A673 (cell line): ENCODE measurements at regions not wholly inside any gene's neighbourhood (a gene's known extent, or its start where the extent isn't known, plus 50 kb on each side); places are given as distances from the start of the nearest gene placed in this dataset.

Experiments
- BruUV-seq: library from RNA; stranded (reverse); fragments of 400-500 nt; replicated peaks from 2 replicates; lab custom pipeline; 2021; lab: Mats Ljungman, UMichigan
- CTCF ChIA-PET: fragments of 300-600 bp; sonication (Branson Sonifier 250); formaldehyde crosslinking; loops from one replicate; lab custom pipeline; 2022; ENCODE audit warnings: antibody characterized with exemption; lab: Charles Lee
- POLR2A ChIA-PET: fragments of 300-600 bp; sonication (Branson Sonifier 250); formaldehyde crosslinking; loops from one replicate; lab custom pipeline; 2022; ENCODE audit warnings: antibody characterized with exemption; ENCODE audit not compliant: low non-redundant PET; lab: Charles Lee
- DNase-seq: peaks from one replicate; pipeline ENCODE4 v3.0.0-alpha.2; 2015; ENCODE audit warnings: low spot score
- H3K27ac ChIP-seq: fragments of 200-600 bp; sonication (generic); 2 replicates; pipeline ENCODE4 v1.5.1; 2016; ENCODE audit warnings: mixed run types, low read depth, mild to moderate bottlenecking, mixed read lengths, antibody characterized with exemption, low read length; ENCODE audit not compliant: poor library complexity, severe bottlenecking
- H3K27me3 ChIP-seq: fragments of 200-600 bp; sonication (generic); replicated peaks from 2 replicates; pipeline ENCODE4 v1.6.1; 2017; ENCODE audit warnings: mixed run types, low read depth, mild to moderate bottlenecking, mixed read lengths, antibody characterized with exemption, low read length; ENCODE audit not compliant: insufficient read depth, poor library complexity
- H3K36me3 ChIP-seq: fragments of 200-600 bp; sonication (generic); 2 replicates; pipeline ENCODE4 v1.6.1; 2016; ENCODE audit warnings: mixed run types, mild to moderate bottlenecking, mixed read lengths, antibody characterized with exemption, low read length; ENCODE audit not compliant: insufficient read depth, poor library complexity, severe bottlenecking
- H3K4me1 ChIP-seq: fragments of 200-600 bp; sonication (generic); 2 replicates; pipeline ENCODE4 v1.6.1; 2017; ENCODE audit warnings: mixed run types, mild to moderate bottlenecking, mixed read lengths, antibody characterized with exemption, low read length; ENCODE audit not compliant: insufficient read depth, poor library complexity, severe bottlenecking
- H3K4me3 ChIP-seq: fragments of 200-600 bp; sonication (generic); 2 replicates; pipeline ENCODE4 v1.5.1; 2016; ENCODE audit warnings: low read depth, mixed run types, mild to moderate bottlenecking, mixed read lengths, low read length; ENCODE audit not compliant: poor library complexity, severe bottlenecking
- H3K9me3 ChIP-seq: fragments of 200-600 bp; sonication (generic); 2 replicates; pipeline ENCODE4 v1.6.1; 2016; ENCODE audit warnings: mixed run types, low read depth, mild to moderate bottlenecking, mixed read lengths, antibody characterized with exemption, low read length; ENCODE audit not compliant: poor library complexity, severe bottlenecking
- EZH2 ChIP-seq: fragments of 200-600 bp; sonication (generic); IDR thresholded peaks from 2 replicates; pipeline ENCODE4 v1.6.1; 2017; ENCODE audit warnings: borderline replicate concordance, low read depth, mild to moderate bottlenecking, mixed read lengths, antibody characterized with exemption, low read length; ENCODE audit not compliant: poor library complexity, severe bottlenecking
- intact Hi-C: fragments of 100-400 bp; cut with micrococcal nuclease; formaldehyde crosslinking; loops from one replicate; pipeline ENCODE4 v1.10.0; 2022; ENCODE audit not compliant: unreplicated experiment
- TF ChIP-seq, protein P1 (sequence below): fragments of 300-800, 200-600 bp; sonication (generic); conservative IDR thresholded peaks from 2 replicates; pipeline ENCODE4 v1.5.1; 2017; ENCODE audit warnings: low read depth, mild to moderate bottlenecking, antibody characterized with exemption, low read length, moderate library complexity, mixed read lengths

DNA sequence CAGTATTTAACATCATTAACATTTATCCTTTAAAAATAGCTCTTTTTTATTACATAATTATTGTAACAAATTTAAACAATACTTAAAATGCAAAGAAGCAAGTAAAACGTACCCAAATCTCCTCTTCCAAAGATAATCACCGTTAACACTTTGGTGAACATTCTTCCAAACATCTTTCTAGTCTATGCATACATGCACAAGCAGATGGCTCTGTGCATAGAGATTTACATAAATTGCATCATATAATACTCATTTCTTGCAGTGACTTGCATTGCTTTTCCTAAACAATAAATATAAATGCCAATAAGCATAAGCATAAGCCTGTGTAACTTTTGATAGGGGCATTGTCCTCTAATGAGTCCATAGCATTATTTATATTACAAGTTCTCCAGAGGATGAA is 89.4 kb upstream of the PALS2 start:
- CTCF ChIA-PET: no interaction called here
- peaks cover 35% of the 10 kb centered on the region for H3K4me1 ChIP-seq
- no TSS peak for BruUV-seq

DNA sequence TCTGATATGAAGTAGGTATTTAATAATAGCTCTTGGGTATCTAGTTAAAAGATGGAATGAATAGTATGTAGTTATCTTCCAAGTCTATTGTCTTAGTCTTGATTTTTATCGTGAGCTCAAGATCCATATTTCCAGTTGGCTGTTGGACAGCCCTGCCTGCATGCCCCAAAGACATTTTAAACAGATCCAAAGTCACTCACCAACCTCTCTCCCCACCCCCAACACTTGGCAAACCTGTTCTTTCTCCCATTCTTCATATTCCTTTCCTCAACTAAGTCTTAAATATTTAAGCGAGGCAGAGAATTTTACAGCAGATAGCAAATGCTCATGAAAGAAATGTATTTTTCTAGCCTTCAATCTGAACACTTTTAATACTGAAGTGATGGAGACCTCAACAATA is 80.7 kb upstream of the PALS2 start:
- POLR2A ChIA-PET: no interaction called here
- H3K36me3 ChIP-seq: no peaks in the 10 kb centered on the region
- H3K9me3 ChIP-seq: no peaks in the 10 kb centered on the region
- no peak overlapping the region for H3K4me3 ChIP-seq
- BruUV-seq: no TSS peak
- no peak for TF ChIP-seq EZH2
- TF ChIP-seq, protein P1, sequence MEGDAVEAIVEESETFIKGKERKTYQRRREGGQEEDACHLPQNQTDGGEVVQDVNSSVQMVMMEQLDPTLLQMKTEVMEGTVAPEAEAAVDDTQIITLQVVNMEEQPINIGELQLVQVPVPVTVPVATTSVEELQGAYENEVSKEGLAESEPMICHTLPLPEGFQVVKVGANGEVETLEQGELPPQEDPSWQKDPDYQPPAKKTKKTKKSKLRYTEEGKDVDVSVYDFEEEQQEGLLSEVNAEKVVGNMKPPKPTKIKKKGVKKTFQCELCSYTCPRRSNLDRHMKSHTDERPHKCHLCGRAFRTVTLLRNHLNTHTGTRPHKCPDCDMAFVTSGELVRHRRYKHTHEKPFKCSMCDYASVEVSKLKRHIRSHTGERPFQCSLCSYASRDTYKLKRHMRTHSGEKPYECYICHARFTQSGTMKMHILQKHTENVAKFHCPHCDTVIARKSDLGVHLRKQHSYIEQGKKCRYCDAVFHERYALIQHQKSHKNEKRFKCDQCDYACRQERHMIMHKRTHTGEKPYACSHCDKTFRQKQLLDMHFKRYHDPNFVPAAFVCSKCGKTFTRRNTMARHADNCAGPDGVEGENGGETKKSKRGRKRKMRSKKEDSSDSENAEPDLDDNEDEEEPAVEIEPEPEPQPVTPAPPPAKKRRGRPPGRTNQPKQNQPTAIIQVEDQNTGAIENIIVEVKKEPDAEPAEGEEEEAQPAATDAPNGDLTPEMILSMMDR: no peak
- no peaks in the 10 kb centered on the region for H3K4me1 ChIP-seq
- no peak overlapping the region for H3K27ac ChIP-seq
- CTCF ChIA-PET: no interaction called here
- no peaks in the 10 kb centered on the region for H3K27me3 ChIP-seq
- intact Hi-C loops: no loop called here
- DNase-seq: no peak

More for the DNA sequence above, 89.4 kb upstream of the PALS2 start:
- DNase-seq: no peak
- Histone ChIP-seq H3K4me3 (no peak overlapping the region), H3K9me3 (no peaks in the 10 kb centered on the region), H3K27me3 (no peaks in the 10 kb centered on the region), H3K27ac (no peak overlapping the region), H3K36me3 (no peaks in the 10 kb centered on the region)
- no peak for TF ChIP-seq EZH2
- TF ChIP-seq, protein P1: no peak
- intact Hi-C loops: no loop called here
- POLR2A ChIA-PET: no interaction called here

DNA sequence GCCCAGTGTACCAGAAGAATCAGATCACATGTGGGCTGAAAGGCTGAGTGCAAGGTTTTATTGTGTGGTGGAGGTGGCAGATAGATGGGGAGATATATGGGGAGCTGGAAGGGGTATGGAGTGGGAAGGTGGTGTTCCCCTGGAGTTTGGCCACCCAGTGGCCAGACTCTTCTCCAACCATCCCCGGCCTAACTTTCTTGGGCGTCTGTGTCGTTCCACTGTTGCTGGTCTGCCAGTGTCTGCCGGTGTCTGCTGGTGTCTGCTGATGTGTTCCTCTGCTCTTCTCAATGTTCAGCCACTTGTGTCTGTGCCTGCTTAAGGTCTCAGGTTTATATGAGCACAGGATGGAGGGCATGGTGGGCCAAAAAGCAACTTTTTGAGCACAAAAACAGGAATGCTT is 78.4 kb upstream of the PALS2 start:
- H3K4me3 ChIP-seq: no peak overlapping the region
- H3K27ac ChIP-seq: no peak overlapping the region
- no peaks in the 10 kb centered on the region for H3K27me3 ChIP-seq
- no TSS peak for BruUV-seq
- no peaks in the 10 kb centered on the region for H3K4me1 ChIP-seq
- ChIA-PET POLR2A (no interaction called here), CTCF (no interaction called here)
- H3K9me3 ChIP-seq: no peaks in the 10 kb centered on the region
- intact Hi-C loops: no loop called here
- H3K36me3 ChIP-seq: no peaks in the 10 kb centered on the region
- TF ChIP-seq, protein P1: no peak
- TF ChIP-seq EZH2: no peak
- DNase-seq: no peak
